WTC11 (cell line): ENCODE measurements at regions not wholly inside any gene's neighbourhood (a gene's known extent, or its start where the extent isn't known, plus 50 kb on each side); places are given as distances from the start of the nearest gene placed in this dataset.

ENCODE experiments used
- CREB1 ChIP-seq: sonication (generic); formaldehyde crosslinking; IDR thresholded peaks from 2 replicates; pipeline ENCODE4 v1.8.0; 2023; ENCODE audit warnings: mild to moderate bottlenecking, missing genetic modification reagents
- CTCF ChIP-seq: fragments of 200-600 bp; IDR thresholded peaks from 2 replicates; pipeline ENCODE4 v1.8.0; 2022; ENCODE audit warnings: antibody characterized with exemption
- MXD4 ChIP-seq: fragments of 250-450 bp; sonication (Bioruptor Pico); IDR thresholded peaks from 2 replicates; pipeline ENCODE4 v1.8.0; 2021; ENCODE audit warnings: mild to moderate bottlenecking, moderate library complexity, borderline replicate concordance
- SP1 ChIP-seq: sonication (generic); formaldehyde crosslinking; conservative IDR thresholded peaks from 2 replicates; pipeline ENCODE4 v1.8.1; 2022; ENCODE audit warnings: missing genetic modification reagents
- ZNF317 ChIP-seq: sonication (generic); formaldehyde crosslinking; IDR thresholded peaks from 2 replicates; pipeline ENCODE4 v1.8.1; 2023; ENCODE audit warnings: low read depth, mild to moderate bottlenecking, moderate library complexity, missing genetic modification reagents, borderline replicate concordance
- TF ChIP-seq, protein P1 (sequence below): sonication (generic); formaldehyde crosslinking; IDR thresholded peaks from 2 replicates; pipeline ENCODE4 v1.8.0; 2023; ENCODE audit warnings: missing genetic modification reagents
- TF ChIP-seq, protein P2 (sequence below): sonication (generic); formaldehyde crosslinking; IDR thresholded peaks from 2 replicates; pipeline ENCODE4 v1.8.1; 2023; ENCODE audit warnings: mild to moderate bottlenecking, missing genetic modification reagents, moderate library complexity
- TF ChIP-seq, protein P3 (sequence below): sonication (generic); formaldehyde crosslinking; IDR thresholded peaks from 2 replicates; pipeline ENCODE4 v1.8.1; 2023; ENCODE audit warnings: mild to moderate bottlenecking, moderate library complexity, missing genetic modification reagents

DNA sequence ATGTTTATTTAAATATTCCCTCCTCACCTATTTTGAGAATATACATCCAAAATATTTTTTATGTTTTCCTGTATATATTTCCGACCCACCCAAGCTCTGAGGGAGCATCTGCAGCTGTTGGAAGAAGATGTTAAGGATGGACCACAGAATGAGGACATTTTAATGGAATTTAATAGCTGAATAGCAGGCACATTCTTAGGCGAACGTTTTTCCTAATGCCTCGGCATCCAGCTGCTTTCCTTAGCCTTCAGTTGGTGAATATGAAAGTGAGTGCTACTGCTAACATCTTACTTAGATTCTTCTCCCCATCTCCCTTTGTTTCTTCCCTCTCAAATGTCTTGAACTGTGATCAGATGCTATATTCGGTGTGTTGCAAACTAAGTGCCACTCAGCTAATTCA, 158.0 kb upstream of the CTSO start:
- TF ChIP-seq CREB1 (CRISPR knock-in tag): no peak
- TF ChIP-seq MXD4 (CRISPR knock-in tag): no peak
- TF ChIP-seq, protein P1, sequence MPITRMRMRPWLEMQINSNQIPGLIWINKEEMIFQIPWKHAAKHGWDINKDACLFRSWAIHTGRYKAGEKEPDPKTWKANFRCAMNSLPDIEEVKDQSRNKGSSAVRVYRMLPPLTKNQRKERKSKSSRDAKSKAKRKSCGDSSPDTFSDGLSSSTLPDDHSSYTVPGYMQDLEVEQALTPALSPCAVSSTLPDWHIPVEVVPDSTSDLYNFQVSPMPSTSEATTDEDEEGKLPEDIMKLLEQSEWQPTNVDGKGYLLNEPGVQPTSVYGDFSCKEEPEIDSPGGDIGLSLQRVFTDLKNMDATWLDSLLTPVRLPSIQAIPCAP (CRISPR knock-in tag): no peak
- TF ChIP-seq, protein P2, sequence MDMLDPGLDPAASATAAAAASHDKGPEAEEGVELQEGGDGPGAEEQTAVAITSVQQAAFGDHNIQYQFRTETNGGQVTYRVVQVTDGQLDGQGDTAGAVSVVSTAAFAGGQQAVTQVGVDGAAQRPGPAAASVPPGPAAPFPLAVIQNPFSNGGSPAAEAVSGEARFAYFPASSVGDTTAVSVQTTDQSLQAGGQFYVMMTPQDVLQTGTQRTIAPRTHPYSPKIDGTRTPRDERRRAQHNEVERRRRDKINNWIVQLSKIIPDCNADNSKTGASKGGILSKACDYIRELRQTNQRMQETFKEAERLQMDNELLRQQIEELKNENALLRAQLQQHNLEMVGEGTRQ (CRISPR knock-in tag): no peak
- TF ChIP-seq ZNF317: no peak
- TF ChIP-seq SP1 (CRISPR knock-in tag): no peak
- TF ChIP-seq, protein P3, sequence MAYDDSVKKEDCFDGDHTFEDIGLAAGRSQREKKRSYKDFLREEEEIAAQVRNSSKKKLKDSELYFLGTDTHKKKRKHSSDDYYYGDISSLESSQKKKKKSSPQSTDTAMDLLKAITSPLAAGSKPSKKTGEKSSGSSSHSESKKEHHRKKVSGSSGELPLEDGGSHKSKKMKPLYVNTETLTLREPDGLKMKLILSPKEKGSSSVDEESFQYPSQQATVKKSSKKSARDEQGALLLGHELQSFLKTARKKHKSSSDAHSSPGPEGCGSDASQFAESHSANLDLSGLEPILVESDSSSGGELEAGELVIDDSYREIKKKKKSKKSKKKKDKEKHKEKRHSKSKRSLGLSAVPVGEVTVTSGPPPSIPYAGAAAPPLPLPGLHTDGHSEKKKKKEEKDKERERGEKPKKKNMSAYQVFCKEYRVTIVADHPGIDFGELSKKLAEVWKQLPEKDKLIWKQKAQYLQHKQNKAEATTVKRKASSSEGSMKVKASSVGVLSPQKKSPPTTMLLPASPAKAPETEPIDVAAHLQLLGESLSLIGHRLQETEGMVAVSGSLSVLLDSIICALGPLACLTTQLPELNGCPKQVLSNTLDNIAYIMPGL (CRISPR knock-in tag): no peak
- no peak for TF ChIP-seq CTCF
